OCI-LY1 (cell line): ENCODE measurements at regions not wholly inside any gene's neighbourhood (a gene's known extent, or its start where the extent isn't known, plus 50 kb on each side); places are given as distances from the start of the nearest gene placed in this dataset.

Experiments
- CTCF ChIP-seq: fragments of 200-600 bp; sonication (generic), shearing (Covaris generic); IDR thresholded peaks from 2 replicates; pipeline ENCODE4 v1.5.1; 2017; ENCODE audit warnings: mild to moderate bottlenecking, antibody characterized with exemption, low read length, moderate library complexity, mixed read lengths
- EZH2 ChIP-seq: fragments of 200-600 bp; sonication (generic), shearing (Covaris generic); IDR thresholded peaks from 2 replicates; pipeline ENCODE4 v1.8.0; 2017; ENCODE audit warnings: borderline replicate concordance, mixed run types, mild to moderate bottlenecking, antibody characterized with exemption, low read length, moderate library complexity, mixed read lengths

GRCh38 chr16:22633280-22633679 is 122.6 kb downstream of the NPIPB5 start:
- no peak for TF ChIP-seq CTCF
- TF ChIP-seq EZH2 = no peak
